ENCODE measurements at regions not wholly inside any gene's neighbourhood (a gene's known extent, or its start where the extent isn't known, plus 50 kb on each side); places are given as distances from the start of the nearest gene placed in this dataset.

- TF ChIP-seq, protein P1, sequence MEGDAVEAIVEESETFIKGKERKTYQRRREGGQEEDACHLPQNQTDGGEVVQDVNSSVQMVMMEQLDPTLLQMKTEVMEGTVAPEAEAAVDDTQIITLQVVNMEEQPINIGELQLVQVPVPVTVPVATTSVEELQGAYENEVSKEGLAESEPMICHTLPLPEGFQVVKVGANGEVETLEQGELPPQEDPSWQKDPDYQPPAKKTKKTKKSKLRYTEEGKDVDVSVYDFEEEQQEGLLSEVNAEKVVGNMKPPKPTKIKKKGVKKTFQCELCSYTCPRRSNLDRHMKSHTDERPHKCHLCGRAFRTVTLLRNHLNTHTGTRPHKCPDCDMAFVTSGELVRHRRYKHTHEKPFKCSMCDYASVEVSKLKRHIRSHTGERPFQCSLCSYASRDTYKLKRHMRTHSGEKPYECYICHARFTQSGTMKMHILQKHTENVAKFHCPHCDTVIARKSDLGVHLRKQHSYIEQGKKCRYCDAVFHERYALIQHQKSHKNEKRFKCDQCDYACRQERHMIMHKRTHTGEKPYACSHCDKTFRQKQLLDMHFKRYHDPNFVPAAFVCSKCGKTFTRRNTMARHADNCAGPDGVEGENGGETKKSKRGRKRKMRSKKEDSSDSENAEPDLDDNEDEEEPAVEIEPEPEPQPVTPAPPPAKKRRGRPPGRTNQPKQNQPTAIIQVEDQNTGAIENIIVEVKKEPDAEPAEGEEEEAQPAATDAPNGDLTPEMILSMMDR (IDR thresholded peaks at IDR 0.05; ENCODE audit: low read depth, low read length), result no peak
- H3K27me3 ChIP-seq (ENCODE audit: control insufficient read depth, insufficient read depth, low read length), result no peaks in the 10 kb centered on the region
- H3K4me3 ChIP-seq (ENCODE audit: low read depth, low read length), result no peak overlapping the region
- DNase-seq (ENCODE audit: low read depth, low spot score), result no peak
- no peaks in the 10 kb centered on the region for H3K9me3 ChIP-seq (ENCODE audit: control insufficient read depth, insufficient read depth, low read length)
- ChIA-PET CTCF (no interaction called here), POLR2A (no interaction called here)
- H3K27ac ChIP-seq (ENCODE audit: low read depth, low read length), result no peak overlapping the region
Observed at GRCh38 chr2:182581196-182581935, 134.7 kb upstream of the DNAJC10 start.

DNA sequence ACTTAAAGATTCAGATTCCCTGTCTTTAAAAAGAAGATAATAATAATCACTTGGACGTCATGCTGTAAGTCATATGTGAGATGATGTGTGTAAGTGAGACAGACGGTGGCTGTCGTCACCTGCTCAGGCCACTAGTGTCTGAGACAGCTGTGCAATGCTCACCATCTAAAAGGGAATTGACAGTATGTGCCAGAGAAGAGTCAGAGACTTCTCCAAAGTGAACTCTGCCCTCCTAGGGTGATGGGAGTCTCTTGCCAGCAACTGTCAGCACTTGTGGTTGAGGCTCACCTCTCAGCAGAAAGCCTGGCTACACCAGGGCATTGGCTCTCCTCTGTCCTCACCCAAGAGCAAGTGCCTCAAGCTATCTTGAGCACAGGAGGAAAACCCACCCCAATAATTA, 131.6 kb upstream of the DNAJC10 start:
- DNase-seq (ENCODE audit: low read depth, low spot score), result no peak
- Histone ChIP-seq H3K4me3 (ENCODE audit: low read depth, low read length) (no peak overlapping the region), H3K27me3 (ENCODE audit: control insufficient read depth, insufficient read depth, low read length) (no peaks in the 10 kb centered on the region), H3K27ac (ENCODE audit: low read depth, low read length) (no peak overlapping the region), H3K9me3 (ENCODE audit: control insufficient read depth, insufficient read depth, low read length) (no peaks in the 10 kb centered on the region)
- ChIA-PET POLR2A (no interaction called here), CTCF (no interaction called here)
- TF ChIP-seq, protein P1 (IDR thresholded peaks at IDR 0.05; ENCODE audit: low read depth, low read length), result no peak

- POLR2A ChIA-PET, result no interaction called here
- TF ChIP-seq, protein P1 (IDR thresholded peaks at IDR 0.05; ENCODE audit: low read depth, low read length), result no peak
- no peaks in the 10 kb centered on the region for H3K27me3 ChIP-seq (ENCODE audit: control insufficient read depth, insufficient read depth, low read length)
- no peaks in the 10 kb centered on the region for H3K9me3 ChIP-seq (ENCODE audit: control insufficient read depth, insufficient read depth, low read length)
- DNase-seq (ENCODE audit: low read depth, low spot score), result no peak
- no peak overlapping the region for H3K27ac ChIP-seq (ENCODE audit: low read depth, low read length)
- CTCF ChIA-PET, result no interaction called here
- H3K4me3 ChIP-seq (ENCODE audit: low read depth, low read length), result no peak overlapping the region
Observed at GRCh38 chr2:182585001-182585400, 131.1 kb upstream of the DNAJC10 start.

DNA sequence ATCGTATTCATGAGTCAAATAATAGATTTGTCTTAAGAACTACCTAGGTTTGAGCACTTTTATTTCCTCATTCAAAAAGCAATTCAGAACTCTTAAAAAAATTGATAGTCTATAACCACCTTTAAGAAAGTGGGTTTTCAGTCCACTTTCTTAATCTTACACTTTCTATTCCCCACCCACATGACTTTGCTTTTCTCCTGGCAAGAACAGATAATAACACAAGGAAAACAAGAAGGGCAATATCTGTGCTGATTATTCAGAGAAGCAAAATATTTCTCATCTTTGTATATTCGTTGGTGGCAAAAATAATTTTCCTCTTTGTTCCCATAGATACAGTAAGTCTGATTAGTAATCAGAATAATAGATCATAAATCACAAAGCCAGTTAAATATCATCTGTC, 130.6 kb upstream of the DNAJC10 start:
- TF ChIP-seq, protein P1 (IDR thresholded peaks at IDR 0.05; ENCODE audit: low read depth, low read length), result no peak
- no peak overlapping the region for H3K27ac ChIP-seq (ENCODE audit: low read depth, low read length)
- no peak overlapping the region for H3K4me3 ChIP-seq (ENCODE audit: low read depth, low read length)
- H3K27me3 ChIP-seq (ENCODE audit: control insufficient read depth, insufficient read depth, low read length), result no peaks in the 10 kb centered on the region
- ChIA-PET POLR2A (no interaction called here), CTCF (no interaction called here)
- H3K9me3 ChIP-seq (ENCODE audit: control insufficient read depth, insufficient read depth, low read length), result no peaks in the 10 kb centered on the region
- no peak for DNase-seq (ENCODE audit: low read depth, low spot score)

- TF ChIP-seq, protein P1 (IDR thresholded peaks at IDR 0.05; ENCODE audit: low read depth, low read length), result no peak
- Histone ChIP-seq H3K9me3 (ENCODE audit: control insufficient read depth, insufficient read depth, low read length) (no peaks in the 10 kb centered on the region), H3K4me3 (ENCODE audit: low read depth, low read length) (no peak overlapping the region), H3K27ac (ENCODE audit: low read depth, low read length) (no peak overlapping the region), H3K27me3 (ENCODE audit: control insufficient read depth, insufficient read depth, low read length) (no peaks in the 10 kb centered on the region)
- ChIA-PET POLR2A (no interaction called here), CTCF (interaction anchor here (1.2 kb wide), 1 partner anchor 400 kb away, joined by 3 read pairs; no protein-coding TSS in a partner anchor)
- no peak for DNase-seq (ENCODE audit: low read depth, low spot score)
Observed at GRCh38 chr2:182586426-182586825, 129.6 kb upstream of the DNAJC10 start.

Measured in AG04450 (cell line).